ENCODE measurements at regions not wholly inside any gene's neighbourhood (a gene's known extent, or its start where the extent isn't known, plus 50 kb on each side); places are given as distances from the start of the nearest gene placed in this dataset.

GRCh38 chr20:24208652-24209051 lies 220.1 kb upstream of the GGTLC1 start:
- H3K9me3 ChIP-seq (ENCODE audit: control insufficient read depth, insufficient read depth, low read length), result no peaks in the 10 kb centered on the region

GRCh38 chr20:24207803-24208300 lies 219.3 kb upstream of the GGTLC1 start:
- Mint-ChIP-seq H3K27ac (no peak overlapping the region), H3K36me3 (peaks cover 12% of the 10 kb centered on the region), H3K27me3 (ENCODE audit: low read depth in 2 of 2) (peaks cover 19 to 20% of the 10 kb centered on the region in 2 donors), H3K9me3 (peaks cover 0 to 5% of the 10 kb centered on the region in 2 donors), H3K4me3 (no peak overlapping the region), H3K4me1 (peaks cover 5 to 6% of the 10 kb centered on the region in 2 donors)
- no peaks in the 10 kb centered on the region for H3K9me3 ChIP-seq (ENCODE audit: control insufficient read depth, insufficient read depth, low read length)
- no peak overlapping the region for H3K4me3 ChIP-seq (ENCODE audit: low read length)
- ATAC-seq (no peak), DNase-seq (no peak)
- no peaks in the 10 kb centered on the region for H3K36me3 ChIP-seq (ENCODE audit: control insufficient read depth, insufficient read depth, low read length)
- H3K27me3 ChIP-seq (ENCODE audit: control insufficient read depth, insufficient read depth, low read length), result peaks cover 2% of the 10 kb centered on the region
- no peak for TF ChIP-seq CTCF (IDR thresholded peaks at IDR 0.05)
- H3K27ac ChIP-seq (ENCODE audit: low read length), result no peak overlapping the region
- no peaks in the 10 kb centered on the region for H3K4me1 ChIP-seq (ENCODE audit: control insufficient read depth, insufficient read depth, low read length)
- intact Hi-C loops (cut with micrococcal nuclease), result no loop called here
- WGBS (ENCODE audit: insufficient coverage), result 90% methylated on average over 20 of the region's 26 CpGs

More at GRCh38 chr20:24208652-24209051, 220.1 kb upstream of the GGTLC1 start:
- Histone ChIP-seq H3K4me1 (ENCODE audit: control insufficient read depth, insufficient read depth, low read length) (no peaks in the 10 kb centered on the region), H3K27me3 (ENCODE audit: control insufficient read depth, insufficient read depth, low read length) (peaks cover 2% of the 10 kb centered on the region), H3K4me3 (ENCODE audit: low read length) (no peak overlapping the region), H3K36me3 (ENCODE audit: control insufficient read depth, insufficient read depth, low read length) (no peaks in the 10 kb centered on the region), H3K27ac (ENCODE audit: low read length) (no peak overlapping the region)
- Mint-ChIP-seq H3K4me3 (no peak overlapping the region), H3K27me3 (ENCODE audit: low read depth in 2 of 2) (peaks cover 25 to 28% of the 10 kb centered on the region in 2 donors), H3K36me3 (peaks cover 13% of the 10 kb centered on the region), H3K9me3 (peaks cover 0 to 5% of the 10 kb centered on the region in 2 donors), H3K4me1 (peaks cover 5 to 6% of the 10 kb centered on the region in 2 donors), H3K27ac (no peak overlapping the region)
- no peak for TF ChIP-seq CTCF (IDR thresholded peaks at IDR 0.05)
- WGBS (ENCODE audit: insufficient coverage), result 89% methylated on average over 9 of the region's 9 CpGs
- intact Hi-C loops (cut with micrococcal nuclease), result no loop called here
- DNase-seq (no peak), ATAC-seq (no peak)

GRCh38 chr20:24206995-24207394 lies 218.4 kb upstream of the GGTLC1 start:
- no peaks in the 10 kb centered on the region for H3K27me3 ChIP-seq (ENCODE audit: control insufficient read depth, insufficient read depth, low read length)
- DNase-seq (no peak), ATAC-seq (no peak)
- no peaks in the 10 kb centered on the region for H3K4me1 Mint-ChIP-seq
- H3K27ac Mint-ChIP-seq, result no peak overlapping the region
- WGBS (ENCODE audit: insufficient coverage), result 96% methylated on average over 3 of the region's 5 CpGs
- H3K4me3 ChIP-seq (ENCODE audit: low read length), result no peak overlapping the region
- no peaks in the 10 kb centered on the region for H3K9me3 ChIP-seq (ENCODE audit: control insufficient read depth, insufficient read depth, low read length)
- intact Hi-C loops (cut with micrococcal nuclease), result no loop called here
- H3K36me3 Mint-ChIP-seq, result peaks cover 3% of the 10 kb centered on the region
- H3K9me3 Mint-ChIP-seq, result peaks cover 0 to 5% of the 10 kb centered on the region in 2 donors
- H3K27ac ChIP-seq (ENCODE audit: low read length), result no peak overlapping the region
- no peak for TF ChIP-seq CTCF (IDR thresholded peaks at IDR 0.05)
- H3K36me3 ChIP-seq (ENCODE audit: control insufficient read depth, insufficient read depth, low read length), result no peaks in the 10 kb centered on the region
- H3K4me3 Mint-ChIP-seq, result no peak overlapping the region
- peaks cover 11% of the 10 kb centered on the region in 2 donors for H3K27me3 Mint-ChIP-seq (ENCODE audit: low read depth in 2 of 2)
- no peaks in the 10 kb centered on the region for H3K4me1 ChIP-seq (ENCODE audit: control insufficient read depth, insufficient read depth, low read length)

- no peak for TF ChIP-seq CTCF (IDR thresholded peaks at IDR 0.05)
- Mint-ChIP-seq H3K4me3 (no peak overlapping the region), H3K27me3 (ENCODE audit: low read depth in 2 of 2) (peaks cover 0 to 3% of the 10 kb centered on the region in 2 donors), H3K4me1 (no peaks in the 10 kb centered on the region), H3K36me3 (no peaks in the 10 kb centered on the region), H3K27ac (no peak overlapping the region), H3K9me3 (peaks cover 0 to 5% of the 10 kb centered on the region in 2 donors)
- 91% methylated on average over 7 of the region's 7 CpGs for WGBS (ENCODE audit: insufficient coverage)
- Histone ChIP-seq H3K27ac (ENCODE audit: low read length) (no peak overlapping the region), H3K9me3 (ENCODE audit: control insufficient read depth, insufficient read depth, low read length) (no peaks in the 10 kb centered on the region), H3K27me3 (ENCODE audit: control insufficient read depth, insufficient read depth, low read length) (no peaks in the 10 kb centered on the region), H3K4me1 (ENCODE audit: control insufficient read depth, insufficient read depth, low read length) (no peaks in the 10 kb centered on the region), H3K4me3 (ENCODE audit: low read length) (no peak overlapping the region), H3K36me3 (ENCODE audit: control insufficient read depth, insufficient read depth, low read length) (no peaks in the 10 kb centered on the region)
- intact Hi-C loops (cut with micrococcal nuclease), result no loop called here
- DNase-seq (no peak), ATAC-seq (no peak)
Observed at GRCh38 chr20:24203526-24204183, 215.1 kb upstream of the GGTLC1 start.
